GM18502 (cell line): ENCODE measurements at regions not wholly inside any gene's neighbourhood (a gene's known extent, or its start where the extent isn't known, plus 50 kb on each side); places are given as distances from the start of the nearest gene placed in this dataset.
A peak's percentile ranks its signal among the peaks of the same experiment; 100 is the strongest.

Source experiments
- ATAC-seq: cut with Tn5 transposase; IDR thresholded peaks from one replicate; pipeline ENCODE4 v1.9.1; 2021; ENCODE audit warnings: mild to moderate bottlenecking; ENCODE audit not compliant: unreplicated experiment, poor library complexity

- peak; percentile 81 for ATAC-seq
These were observed 311.2 kb downstream of the OSR1 start for GRCh38 chr2:19046986-19047780.

- no peak for ATAC-seq
These were observed 313.3 kb downstream of the OSR1 start for GRCh38 chr2:19045151-19045550.

- no peak for ATAC-seq
These were observed 314.5 kb downstream of the OSR1 start for GRCh38 chr2:19043893-19044292.

GRCh38 chr2:19041434-19042041 lies 316.9 kb downstream of the OSR1 start:
- no peak for ATAC-seq

GRCh38 chr2:19038071-19039015 lies 320.1 kb downstream of the OSR1 start:
- ATAC-seq = no peak

GRCh38 chr2:19036091-19036490 lies 322.3 kb downstream of the OSR1 start:
- no peak for ATAC-seq

GRCh38 chr2:19035238-19035637 lies 323.2 kb downstream of the OSR1 start:
- ATAC-seq = no peak

- ATAC-seq = no peak
These were observed 325.2 kb downstream of the OSR1 start for GRCh38 chr2:19033240-19033639.

- no peak for ATAC-seq
These were observed 326.8 kb downstream of the OSR1 start for GRCh38 chr2:19031642-19032041.

GRCh38 chr2:19029655-19030054 lies 328.8 kb downstream of the OSR1 start:
- ATAC-seq = no peak

- ATAC-seq = no peak
These were observed 329.6 kb downstream of the OSR1 start for GRCh38 chr2:19028587-19029375.

- ATAC-seq = no peak
These were observed 330.8 kb downstream of the OSR1 start for GRCh38 chr2:19027626-19028025.

GRCh38 chr2:19026261-19026660 lies 332.2 kb downstream of the OSR1 start:
- ATAC-seq = no peak

GRCh38 chr2:19022334-19022733 lies 336.1 kb downstream of the OSR1 start:
- ATAC-seq = no peak

- ATAC-seq = no peak
These were observed 336.7 kb downstream of the OSR1 start for GRCh38 chr2:19021721-19022120.

GRCh38 chr2:19021100-19021476 lies 337.3 kb downstream of the OSR1 start:
- ATAC-seq = no peak

GRCh38 chr2:19020144-19021099 lies 338.0 kb downstream of the OSR1 start:
- no peak for ATAC-seq

GRCh38 chr2:19009510-19009909 lies 348.9 kb downstream of the OSR1 start:
- no peak for ATAC-seq

- ATAC-seq = no peak
These were observed 354.9 kb downstream of the OSR1 start for GRCh38 chr2:19003554-19003953.
